ENCODE measurements at regions not wholly inside any gene's neighbourhood (a gene's known extent, or its start where the extent isn't known, plus 50 kb on each side); places are given as distances from the start of the nearest gene placed in this dataset.

DNA sequence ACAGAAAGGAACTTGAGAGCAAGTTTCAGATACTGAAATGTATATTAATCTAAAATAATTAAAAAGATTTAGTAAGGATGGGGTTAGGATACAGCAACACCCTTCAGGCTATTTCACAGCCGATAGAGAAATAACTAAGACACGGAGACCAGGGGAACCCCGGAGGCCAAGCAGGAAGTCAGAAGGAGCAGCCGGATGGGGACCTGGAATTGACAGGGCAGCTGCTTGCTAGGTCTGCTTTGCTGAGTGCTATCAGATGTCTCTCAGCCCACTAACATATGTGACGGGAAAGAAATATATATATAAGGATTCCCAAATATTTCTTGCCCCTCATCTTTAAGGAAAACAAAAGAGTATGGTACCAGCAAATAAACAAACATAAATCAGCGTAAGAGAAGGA, 154.1 kb upstream of the CDH5 start:
- no peak for DNase-seq (ENCODE audit: low read depth in 2 of 3, low spot score in 1 of 3)

GRCh38 chr16:66211651-66212050, 154.8 kb upstream of the CDH5 start:
- DNase-seq (ENCODE audit: low read depth in 2 of 3, low spot score in 1 of 3) = no peak

GRCh38 chr16:66207883-66208265, 158.6 kb upstream of the CDH5 start:
- DNase-seq (ENCODE audit: low read depth in 2 of 3, low spot score in 1 of 3) = no peak

GRCh38 chr16:66207139-66207882, 159.2 kb upstream of the CDH5 start:
- DNase-seq (ENCODE audit: low read depth in 2 of 3, low spot score in 1 of 3) = no peak

DNA sequence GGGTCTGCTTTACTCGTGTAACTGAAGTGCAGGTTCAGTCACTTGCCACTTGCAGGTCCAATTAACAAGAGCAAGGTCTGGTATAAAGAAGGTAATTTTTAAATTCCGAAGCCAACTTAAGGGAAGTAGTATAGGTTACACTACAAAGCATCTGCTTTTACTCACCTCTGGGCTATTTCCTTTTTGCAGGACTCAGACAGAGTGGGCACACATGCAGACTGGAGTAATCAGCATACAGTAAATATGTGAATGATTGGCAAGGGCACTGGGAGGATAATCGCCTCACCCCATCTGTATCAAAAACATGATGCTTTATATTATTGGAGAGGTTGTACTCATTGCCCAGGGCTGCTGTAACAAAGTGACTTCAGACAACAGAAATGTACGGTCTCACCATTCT, 160.1 kb upstream of the CDH5 start:
- DNase-seq (ENCODE audit: low read depth in 2 of 3, low spot score in 1 of 3) = no peak

DNA sequence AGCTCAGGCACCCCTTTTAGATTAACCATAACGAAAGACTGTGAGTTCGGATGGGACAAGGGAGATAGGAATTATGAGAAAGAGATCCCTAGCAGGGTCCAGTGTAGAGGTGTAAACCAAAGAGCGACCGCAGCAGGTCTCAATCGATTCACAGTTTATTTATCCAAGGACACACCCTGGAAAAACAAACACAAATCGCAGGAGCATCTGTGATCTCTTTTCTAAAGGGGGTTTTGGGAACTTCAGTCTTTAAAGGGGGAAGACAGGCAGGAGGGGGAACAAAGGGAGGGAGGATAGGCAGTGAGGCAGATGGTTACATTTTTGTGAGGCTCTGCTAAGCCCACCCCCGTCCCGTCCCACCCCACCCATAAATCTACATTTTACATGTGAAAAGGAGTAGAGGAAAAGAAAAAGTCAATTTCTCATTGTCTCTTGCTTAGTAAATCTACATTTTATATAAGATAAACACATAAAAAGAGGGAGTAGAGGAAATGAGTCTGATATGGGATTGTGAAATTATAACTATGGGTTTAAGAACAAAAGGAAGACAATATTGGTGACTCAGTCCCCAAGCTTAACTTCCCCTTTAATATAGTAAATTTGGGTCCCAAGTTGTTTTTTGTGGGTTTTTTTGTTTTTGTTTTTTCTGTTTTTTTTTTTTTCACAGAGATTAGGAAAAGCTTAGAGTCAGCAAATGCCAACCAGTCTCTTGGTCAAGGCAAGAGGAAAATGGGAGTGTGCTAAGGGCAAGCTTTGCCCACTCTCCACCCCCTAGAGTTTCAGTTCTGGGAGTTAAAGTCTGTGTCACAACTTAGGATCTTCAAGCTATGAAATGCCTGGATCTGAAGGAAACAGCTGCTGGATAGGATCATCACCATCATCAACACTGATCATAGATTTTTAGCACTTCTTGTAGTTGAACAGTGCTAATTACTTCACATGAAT, 160.9 kb upstream of the CDH5 start:
- no peak for DNase-seq (ENCODE audit: low read depth in 2 of 3, low spot score in 1 of 3)

- DNase-seq (ENCODE audit: low read depth in 2 of 3, low spot score in 1 of 3) = no peak
These were observed 161.7 kb upstream of the CDH5 start for GRCh38 chr16:66204756-66205155.

DNA sequence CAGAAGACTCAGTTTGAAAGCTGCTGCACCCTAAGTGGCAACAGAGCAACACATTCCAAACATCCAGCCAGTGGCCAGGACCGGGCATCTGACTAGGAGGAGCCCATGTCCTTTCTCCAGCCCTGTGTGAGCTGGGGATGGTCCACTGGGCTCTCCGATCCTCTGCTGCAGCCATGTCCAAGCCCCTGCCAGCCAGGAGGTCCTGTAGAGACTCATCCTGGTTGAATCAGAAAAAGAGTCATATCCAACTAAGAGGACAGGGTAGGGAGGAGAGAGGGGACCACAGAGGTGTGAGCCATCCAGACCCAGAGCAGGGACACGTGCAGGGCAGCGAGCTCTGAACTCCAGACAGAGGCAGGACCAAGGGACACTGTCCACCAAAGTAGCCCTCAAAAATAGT, 163.0 kb upstream of the CDH5 start:
- no peak for DNase-seq (ENCODE audit: low read depth in 2 of 3, low spot score in 1 of 3)

DNA sequence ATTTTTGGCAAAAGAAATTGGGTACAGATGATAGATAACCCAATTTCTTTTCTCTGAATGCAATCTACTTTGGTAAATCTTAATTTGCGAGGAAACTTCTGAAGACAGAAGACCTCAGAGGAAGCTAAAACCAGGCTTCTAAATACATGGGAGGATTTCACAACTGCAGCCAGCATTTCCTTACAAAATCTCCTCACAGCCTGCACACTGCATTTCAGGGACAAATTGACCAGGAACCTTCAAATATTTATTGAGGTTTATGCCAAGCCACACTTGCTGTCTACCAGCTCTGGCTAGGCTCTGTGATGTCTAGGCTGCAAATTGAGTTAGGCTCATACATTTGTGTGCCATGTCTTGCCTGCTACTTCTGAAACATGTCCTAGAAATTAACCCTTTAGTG, 167.3 kb upstream of the CDH5 start:
- DNase-seq (ENCODE audit: low read depth in 2 of 3, low spot score in 1 of 3) = no peak

DNA sequence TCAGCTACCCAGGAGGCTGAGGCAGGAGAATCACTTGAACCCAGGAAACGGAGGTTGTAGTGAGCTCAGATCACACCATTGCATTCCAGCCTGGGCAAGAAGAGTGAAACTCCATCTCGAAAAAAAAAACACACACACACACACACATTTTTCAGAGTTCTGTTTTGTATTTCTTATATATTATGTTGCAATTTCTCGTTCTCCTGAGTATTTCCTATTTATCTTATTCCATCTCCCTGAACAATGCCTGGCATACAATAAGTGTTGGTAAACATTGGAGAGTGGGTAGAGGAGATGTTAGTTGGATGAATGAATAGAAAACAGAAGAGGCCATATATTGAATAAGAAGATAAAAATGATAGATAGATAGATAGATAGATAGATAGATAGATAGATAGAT, 167.8 kb upstream of the CDH5 start:
- no peak for DNase-seq (ENCODE audit: low read depth in 2 of 3, low spot score in 1 of 3)

- no peak for DNase-seq (ENCODE audit: low read depth in 2 of 3, low spot score in 1 of 3)
These were observed 168.7 kb upstream of the CDH5 start for GRCh38 chr16:66197668-66198278.

GRCh38 chr16:66196770-66197169, 169.7 kb upstream of the CDH5 start:
- no peak for DNase-seq (ENCODE audit: low read depth in 2 of 3, low spot score in 1 of 3)

GRCh38 chr16:66194866-66195265, 171.6 kb upstream of the CDH5 start:
- DNase-seq (ENCODE audit: low read depth in 2 of 3, low spot score in 1 of 3) = no peak

DNA sequence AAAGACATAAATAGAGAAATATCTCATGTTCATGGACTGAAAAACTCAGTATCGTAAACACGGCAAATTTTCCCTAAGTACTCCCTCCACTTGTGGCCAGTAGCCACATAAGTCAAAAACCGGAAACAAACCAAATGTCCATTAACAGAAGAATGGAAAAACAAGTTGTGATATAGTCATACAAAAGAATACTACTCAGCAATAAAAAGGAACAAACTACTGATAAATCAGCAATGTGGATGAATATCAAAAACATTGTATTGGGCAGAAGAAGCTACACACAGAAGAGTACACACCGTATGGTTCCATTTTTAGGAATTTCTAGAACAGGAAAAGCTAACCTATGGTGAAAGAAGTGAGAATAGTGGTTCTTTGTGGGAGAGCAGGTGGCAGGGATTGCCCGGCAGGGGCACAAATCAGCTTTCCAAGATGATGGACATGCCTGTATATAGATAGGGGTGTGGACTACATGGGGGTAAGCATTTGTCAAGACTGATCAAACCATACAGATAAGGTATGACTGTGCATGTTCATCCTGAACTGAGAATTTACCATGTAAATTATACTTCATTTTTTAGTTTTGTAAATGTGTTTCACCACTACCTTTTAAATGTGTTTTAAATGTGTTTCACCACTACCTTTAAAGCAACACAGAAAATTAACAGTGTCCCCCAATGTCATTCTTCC, 172.8 kb upstream of the CDH5 start:
- no peak for DNase-seq (ENCODE audit: low read depth in 2 of 3, low spot score in 1 of 3)

- no peak for DNase-seq (ENCODE audit: low read depth in 2 of 3, low spot score in 1 of 3)
These were observed 176.1 kb upstream of the CDH5 start for GRCh38 chr16:66190411-66190810.

DNA sequence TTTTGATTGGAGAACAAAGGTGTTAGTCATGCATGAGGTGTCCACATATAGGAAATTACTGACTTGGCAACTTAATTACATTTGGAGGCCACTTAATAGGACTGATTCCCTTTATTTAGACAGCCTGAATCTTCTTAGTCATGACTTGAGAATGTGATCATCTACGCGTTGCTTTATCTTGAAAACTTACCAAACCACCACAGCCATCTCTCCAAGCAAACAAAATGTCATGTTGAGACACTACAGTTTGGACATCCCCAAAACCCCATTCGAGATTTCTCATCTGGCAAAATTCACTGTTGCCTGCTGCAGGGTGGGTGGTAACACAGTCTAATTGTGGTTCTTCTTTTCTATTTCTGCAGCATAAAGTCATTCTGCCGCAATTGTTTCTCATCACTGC, 176.5 kb upstream of the CDH5 start:
- DNase-seq (ENCODE audit: low read depth in 2 of 3, low spot score in 1 of 3) = no peak

GRCh38 chr16:66188917-66189725, 177.4 kb upstream of the CDH5 start:
- DNase-seq (ENCODE audit: low read depth in 2 of 3, low spot score in 1 of 3) = no peak

GRCh38 chr16:66186251-66186785, 180.2 kb upstream of the CDH5 start:
- no peak for DNase-seq (ENCODE audit: low read depth in 2 of 3, low spot score in 1 of 3)

DNA sequence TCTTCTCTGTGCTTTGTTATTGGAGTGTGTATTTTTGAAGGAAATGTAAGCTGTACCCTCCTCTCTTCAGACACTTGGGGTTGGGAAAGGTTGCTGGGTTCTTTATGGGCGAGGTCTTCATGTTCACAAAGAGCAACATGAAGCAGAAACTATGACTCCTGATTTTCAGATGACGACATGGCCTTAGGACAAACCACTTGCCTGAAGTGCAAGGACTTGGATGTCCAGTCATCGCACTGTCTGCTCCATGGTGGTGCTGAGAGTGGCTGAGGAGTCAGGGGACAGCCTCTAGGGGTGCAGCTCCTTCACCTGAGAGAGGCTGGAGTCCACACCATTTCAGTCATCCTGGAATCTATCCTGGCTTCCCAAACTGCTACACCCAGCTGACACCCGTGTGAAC, 183.9 kb upstream of the CDH5 start:
- DNase-seq (ENCODE audit: low read depth in 2 of 3, low spot score in 1 of 3) = no peak

- DNase-seq (ENCODE audit: low read depth in 2 of 3, low spot score in 1 of 3) = no peak
These were observed 189.8 kb upstream of the CDH5 start for GRCh38 chr16:66176731-66177130.
